Osteoblast (primary cell): ENCODE measurements at regions not wholly inside any gene's neighbourhood (a gene's known extent, or its start where the extent isn't known, plus 50 kb on each side); places are given as distances from the start of the nearest gene placed in this dataset.

Experiments
- DNase-seq: peaks from one replicate; pipeline ENCODE4 v3.0.0; 2011; ENCODE audit warnings: low spot score, mixed read lengths; ENCODE audit not compliant: insufficient read length; ENCODE audit errors: missing footprints
- H2AFZ ChIP-seq: 2 replicates; pipeline ENCODE4 v1.6.0; 2011; ENCODE audit warnings: mild to moderate bottlenecking, low read length
- H3K27ac ChIP-seq: 2 replicates; pipeline ENCODE4 v1.5.1; 2011; ENCODE audit warnings: mild to moderate bottlenecking, low read depth, low read length, moderate library complexity
- H3K27me3 ChIP-seq: 2 replicates; pipeline ENCODE4 v1.6.0; 2012; ENCODE audit warnings: mild to moderate bottlenecking, control low read depth, inconsistent platforms, low read length, moderate library complexity; ENCODE audit not compliant: insufficient read depth
- H3K36me3 ChIP-seq: 2 replicates; pipeline ENCODE4 v1.5.1; 2011; ENCODE audit warnings: mild to moderate bottlenecking, low read length, control low read depth, moderate library complexity; ENCODE audit not compliant: insufficient read depth
- H3K4me1 ChIP-seq: 2 replicates; pipeline ENCODE4 v1.5.1; 2011; ENCODE audit warnings: mild to moderate bottlenecking, low read length, control low read depth, moderate library complexity; ENCODE audit not compliant: insufficient read depth
- H3K4me2 ChIP-seq: 2 replicates; pipeline ENCODE4 v1.6.0; 2011; ENCODE audit warnings: mild to moderate bottlenecking, low read length; ENCODE audit not compliant: insufficient read depth
- H3K4me3 ChIP-seq: fragments of 200-600 bp; sonication (generic); 3 replicates; pipeline ENCODE4 v1.5.1; 2012; ENCODE audit warnings: mild to moderate bottlenecking, low read length, inconsistent platforms; ENCODE audit not compliant: insufficient read depth
- H3K79me2 ChIP-seq: 2 replicates; pipeline ENCODE4 v1.6.0; 2012; ENCODE audit warnings: mild to moderate bottlenecking, low read length, control low read depth, inconsistent platforms; ENCODE audit not compliant: insufficient read depth
- H3K9me3 ChIP-seq: 2 replicates; pipeline ENCODE4 v1.5.1; 2011; ENCODE audit warnings: low read depth, low read length, control low read depth
- H4K20me1 ChIP-seq: 2 replicates; pipeline ENCODE4 v1.6.0; 2012; ENCODE audit warnings: mild to moderate bottlenecking, low read length, control low read depth; ENCODE audit not compliant: insufficient read depth
- CTCF ChIP-seq: IDR thresholded peaks from 2 replicates; pipeline ENCODE4 v1.5.1; 2011; ENCODE audit warnings: mild to moderate bottlenecking, low read depth, low read length, moderate library complexity; ENCODE audit errors: extremely low read depth

- DNase-seq, result no peak
- Histone ChIP-seq H4K20me1 (no peaks in the 10 kb centered on the region), H3K36me3 (no peaks in the 10 kb centered on the region), H3K4me1 (peaks cover 2% of the 10 kb centered on the region), H3K79me2 (no peaks in the 10 kb centered on the region), H3K9me3 (no peaks in the 10 kb centered on the region), H2AFZ (no peak overlapping the region), H3K27ac (no peak overlapping the region), H3K4me3 (no peak overlapping the region), H3K4me2 (no peak overlapping the region), H3K27me3 (no peaks in the 10 kb centered on the region)
- no peak for TF ChIP-seq CTCF
Measured at GRCh38 chr4:24073948-24074347, 184.1 kb upstream of the PPARGC1A start.

GRCh38 chr4:24071612-24072372 is 181.9 kb upstream of the PPARGC1A start:
- Histone ChIP-seq H3K79me2 (no peaks in the 10 kb centered on the region), H3K36me3 (no peaks in the 10 kb centered on the region), H3K27ac (no peak overlapping the region), H3K4me3 (no peak overlapping the region), H3K4me1 (peaks cover 6% of the 10 kb centered on the region), H3K27me3 (no peaks in the 10 kb centered on the region), H3K4me2 (no peak overlapping the region), H3K9me3 (no peaks in the 10 kb centered on the region), H2AFZ (no peak overlapping the region), H4K20me1 (no peaks in the 10 kb centered on the region)
- DNase-seq, result no peak
- no peak for TF ChIP-seq CTCF

GRCh38 chr4:24070117-24070516 is 180.3 kb upstream of the PPARGC1A start:
- Histone ChIP-seq H3K79me2 (no peaks in the 10 kb centered on the region), H3K4me1 (peaks cover 6% of the 10 kb centered on the region), H3K27me3 (no peaks in the 10 kb centered on the region), H3K27ac (peak overlapping the region; percentile 64), H3K36me3 (no peaks in the 10 kb centered on the region), H2AFZ (peak overlapping the region; percentile 62), H3K4me3 (no peak overlapping the region), H3K9me3 (no peaks in the 10 kb centered on the region), H3K4me2 (no peak overlapping the region), H4K20me1 (no peaks in the 10 kb centered on the region)
- no peak for TF ChIP-seq CTCF
- peak; percentile 43 for DNase-seq

- no peak for TF ChIP-seq CTCF
- Histone ChIP-seq H2AFZ (peak overlapping the region; percentile 19), H3K9me3 (no peaks in the 10 kb centered on the region), H3K27ac (no peak overlapping the region), H3K79me2 (no peaks in the 10 kb centered on the region), H4K20me1 (no peaks in the 10 kb centered on the region), H3K4me3 (no peak overlapping the region), H3K36me3 (no peaks in the 10 kb centered on the region), H3K27me3 (no peaks in the 10 kb centered on the region), H3K4me1 (peaks cover 6% of the 10 kb centered on the region), H3K4me2 (no peak overlapping the region)
- DNase-seq, result no peak
Measured at GRCh38 chr4:24067367-24068193, 177.7 kb upstream of the PPARGC1A start.
